ENCODE measurements at regions not wholly inside any gene's neighbourhood (a gene's known extent, or its start where the extent isn't known, plus 50 kb on each side); places are given as distances from the start of the nearest gene placed in this dataset.
"Not testable (repeated sequence)": the region's sequence is repeated elsewhere in the genome, so short reads cannot be mapped to it uniquely, and the experiment has no call there.

DNA sequence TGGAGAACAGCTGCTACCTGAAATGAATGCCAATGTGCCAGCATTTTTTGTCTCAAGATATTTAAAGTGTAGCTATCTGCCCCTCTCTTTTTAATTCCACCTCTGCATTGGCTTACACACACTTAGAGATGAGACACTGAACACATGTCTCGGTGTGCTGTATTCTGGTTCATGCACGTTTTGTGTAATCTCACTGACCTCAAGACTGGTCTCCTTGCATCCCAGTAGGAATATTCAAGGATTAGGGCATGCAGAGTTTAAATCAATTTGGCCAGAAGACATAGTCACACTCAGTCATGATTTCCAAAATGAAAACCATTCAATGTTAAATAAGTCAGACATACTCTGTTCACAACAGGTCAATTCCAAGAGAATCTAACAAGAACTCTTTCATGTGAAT lies 561.8 kb upstream of the TUSC1 start:
- no peak for DNase-seq (ENCODE audit: low read depth)

DNA sequence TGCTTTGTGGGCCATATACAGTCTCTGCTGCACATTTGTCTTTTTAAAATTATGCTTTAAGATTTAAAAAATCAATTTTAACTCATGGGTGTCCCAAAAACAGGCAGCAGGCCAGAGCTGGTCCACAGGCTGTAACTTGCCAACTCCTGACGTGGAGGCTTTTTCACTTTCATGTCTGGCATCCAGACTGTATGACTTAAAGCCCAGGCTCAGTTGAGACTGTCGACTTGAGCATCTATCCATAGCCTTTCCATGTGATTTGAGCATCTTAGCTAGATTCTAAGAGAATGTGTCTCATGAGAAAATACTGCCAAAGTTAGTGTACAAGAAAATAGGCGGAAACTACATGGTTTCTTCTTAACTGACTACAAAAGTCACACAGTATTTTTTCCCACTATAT lies 559.0 kb upstream of the TUSC1 start:
- DNase-seq (ENCODE audit: low read depth), result no peak

DNA sequence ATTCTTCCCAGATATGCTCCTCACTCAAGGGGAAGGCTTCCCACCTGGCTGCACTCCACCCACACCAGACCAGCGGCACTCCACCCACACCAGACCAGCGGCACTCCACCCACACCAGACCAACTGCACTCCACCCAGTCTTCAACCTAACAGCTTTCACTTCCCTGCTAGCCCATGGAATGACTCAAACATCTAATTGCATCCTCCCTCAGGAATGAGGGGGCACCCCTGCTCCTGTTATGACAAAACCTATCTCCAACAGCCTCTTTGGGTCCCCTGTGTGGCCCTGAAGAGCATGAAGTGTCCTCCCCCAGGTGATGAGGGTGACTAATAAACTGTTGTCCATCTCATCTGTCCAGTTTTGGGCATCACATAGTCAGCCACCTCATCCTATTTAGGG lies 556.6 kb upstream of the TUSC1 start:
- no peak for DNase-seq (ENCODE audit: low read depth)

DNA sequence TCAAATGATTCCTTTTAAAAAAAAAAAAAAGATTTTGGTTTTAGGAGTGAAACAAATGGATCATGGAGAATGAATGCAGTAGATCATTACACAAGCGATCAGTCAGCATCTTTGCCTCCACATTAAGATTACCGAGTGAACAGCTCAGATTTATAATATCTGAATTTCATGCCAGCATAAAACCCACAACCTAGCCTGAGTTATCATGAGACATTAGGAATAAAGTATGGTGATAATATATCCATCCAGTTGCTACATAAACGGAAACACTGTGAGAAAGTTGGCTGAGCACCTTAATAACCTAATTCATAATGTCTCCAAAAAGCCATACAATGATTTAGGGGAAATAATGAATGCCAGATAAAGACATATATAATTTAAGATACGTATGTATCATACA lies 553.1 kb upstream of the TUSC1 start:
- no peak for DNase-seq (ENCODE audit: low read depth)

DNA sequence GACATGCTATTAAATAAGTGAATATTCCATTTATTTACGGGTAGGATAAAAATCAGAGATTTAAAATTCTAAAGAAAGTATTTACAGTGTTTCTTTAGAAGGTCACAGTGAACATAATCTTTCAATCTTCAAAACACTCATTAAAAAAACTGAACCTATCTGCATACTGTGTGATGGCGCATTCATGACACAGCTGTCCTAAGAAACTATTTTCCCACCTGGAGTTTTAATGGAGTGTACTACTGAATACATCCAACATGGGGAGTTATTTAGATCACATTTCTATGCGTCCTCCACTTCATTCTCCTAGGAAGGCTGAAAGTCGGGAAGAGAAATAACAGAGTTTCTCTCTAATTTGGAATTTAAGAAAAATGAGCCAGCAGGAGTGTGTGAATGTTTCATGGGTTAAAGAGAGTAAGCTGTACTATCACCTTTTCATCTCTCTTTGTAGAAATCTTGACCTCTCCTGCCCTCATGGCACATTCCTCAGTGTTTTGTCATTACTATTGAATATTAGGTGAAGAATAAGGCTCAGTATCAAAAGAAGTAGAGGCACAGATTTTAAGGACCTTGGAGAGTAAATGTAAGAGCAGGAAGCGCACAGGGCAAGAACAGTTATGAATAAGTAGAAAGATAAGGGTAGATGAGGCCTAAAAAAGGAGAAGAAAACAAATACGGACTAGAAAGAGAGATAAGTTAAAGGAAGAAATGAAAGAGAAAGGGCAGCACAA lies 551.2 kb upstream of the TUSC1 start:
- DNase-seq (ENCODE audit: low read depth), result no peak

DNA sequence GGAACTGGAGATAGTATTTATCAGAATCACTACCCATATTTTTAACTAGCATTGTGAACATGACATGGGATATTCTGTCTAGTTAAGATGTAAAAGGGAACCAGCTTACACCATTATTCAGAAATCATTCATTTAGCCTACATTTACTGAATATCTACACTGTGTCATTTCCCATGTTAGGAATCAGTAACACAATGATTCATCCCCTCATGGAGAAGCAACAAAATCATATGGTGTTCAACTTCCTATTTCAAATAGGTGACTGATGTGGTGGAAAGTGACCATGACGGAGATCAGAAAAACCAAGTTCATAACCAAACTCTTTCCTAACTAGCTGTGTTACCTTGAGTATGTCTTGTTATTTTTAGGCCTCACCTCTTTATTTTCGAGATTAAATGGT lies 550.0 kb upstream of the TUSC1 start:
- DNase-seq (ENCODE audit: low read depth), result no peak

DNA sequence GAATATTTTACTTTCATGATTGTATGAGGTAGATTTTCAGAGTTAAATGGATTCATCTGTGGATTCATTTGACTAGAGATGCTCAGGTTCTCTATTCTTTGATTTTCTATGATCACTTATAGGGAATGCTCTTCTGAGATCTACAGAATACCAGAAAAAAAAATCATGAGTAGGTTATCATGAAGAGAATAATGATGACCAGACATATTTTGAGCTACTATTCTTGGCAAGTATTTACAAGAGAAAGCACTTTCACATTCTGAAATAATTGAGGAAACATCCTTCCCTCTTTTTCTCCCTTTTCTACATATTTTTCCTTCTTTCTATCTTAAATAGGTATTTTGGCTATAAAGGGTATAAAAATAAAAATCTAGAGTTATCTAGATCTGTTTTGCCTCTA lies 543.0 kb upstream of the TUSC1 start:
- no peak for DNase-seq (ENCODE audit: low read depth)

DNA sequence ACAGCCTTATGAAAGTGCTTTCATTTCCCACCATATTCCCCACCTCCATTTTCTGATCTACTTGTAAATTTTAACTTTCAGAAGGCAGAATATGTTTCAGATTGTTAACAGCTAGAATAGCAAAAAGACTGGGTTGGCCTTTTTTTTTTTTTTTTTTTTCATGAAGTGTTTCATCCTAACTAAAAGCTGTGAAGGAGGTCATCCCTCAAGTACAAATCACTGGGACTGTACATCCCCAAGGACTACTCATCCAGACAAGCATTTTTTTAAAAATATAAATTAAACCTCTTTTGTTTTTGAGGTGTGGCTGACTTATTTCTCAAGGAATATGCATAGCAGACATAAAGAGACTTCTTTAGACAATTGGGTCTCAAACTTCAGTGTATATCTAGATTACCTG lies 542.1 kb upstream of the TUSC1 start:
- DNase-seq (ENCODE audit: low read depth), result no peak

DNA sequence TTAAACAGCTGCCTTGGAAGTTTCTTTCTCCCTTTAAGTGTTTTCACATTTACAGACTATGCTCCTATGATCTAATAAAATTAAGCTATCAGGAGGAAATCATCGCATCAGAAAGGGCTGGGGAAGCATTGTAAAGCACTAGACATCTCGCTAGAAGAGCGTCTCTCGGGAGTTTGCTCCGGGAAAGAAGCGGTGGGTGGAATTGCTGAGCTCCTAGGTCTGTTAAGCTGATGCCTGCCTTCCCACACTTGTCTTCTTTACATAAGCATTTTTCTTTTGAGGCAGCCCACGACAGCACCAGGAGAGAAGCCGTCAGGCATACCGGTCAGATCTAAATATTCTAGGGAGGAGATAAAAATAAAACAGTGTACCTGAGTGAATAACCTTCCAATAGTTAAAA lies 541.7 kb upstream of the TUSC1 start:
- no peak for DNase-seq (ENCODE audit: low read depth)

DNA sequence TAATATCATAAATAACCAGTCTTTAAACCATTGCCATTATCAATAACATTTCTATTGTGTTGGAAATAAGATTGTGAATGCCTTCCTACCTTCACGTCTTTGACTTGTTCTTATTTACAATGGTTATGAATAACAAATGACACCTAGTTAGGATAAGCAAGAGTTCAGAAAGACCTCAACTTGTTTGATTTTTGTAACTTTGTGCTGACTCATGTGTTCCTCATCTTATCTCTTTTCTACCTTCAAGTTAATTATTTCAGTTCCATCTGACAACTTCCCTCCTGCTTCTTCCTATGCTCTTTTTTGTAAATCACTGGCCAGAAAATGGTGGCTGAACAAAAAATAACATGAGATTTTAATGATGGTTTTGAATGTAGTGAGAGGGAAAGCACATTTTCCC lies 538.5 kb upstream of the TUSC1 start:
- DNase-seq (ENCODE audit: low read depth), result no peak

DNA sequence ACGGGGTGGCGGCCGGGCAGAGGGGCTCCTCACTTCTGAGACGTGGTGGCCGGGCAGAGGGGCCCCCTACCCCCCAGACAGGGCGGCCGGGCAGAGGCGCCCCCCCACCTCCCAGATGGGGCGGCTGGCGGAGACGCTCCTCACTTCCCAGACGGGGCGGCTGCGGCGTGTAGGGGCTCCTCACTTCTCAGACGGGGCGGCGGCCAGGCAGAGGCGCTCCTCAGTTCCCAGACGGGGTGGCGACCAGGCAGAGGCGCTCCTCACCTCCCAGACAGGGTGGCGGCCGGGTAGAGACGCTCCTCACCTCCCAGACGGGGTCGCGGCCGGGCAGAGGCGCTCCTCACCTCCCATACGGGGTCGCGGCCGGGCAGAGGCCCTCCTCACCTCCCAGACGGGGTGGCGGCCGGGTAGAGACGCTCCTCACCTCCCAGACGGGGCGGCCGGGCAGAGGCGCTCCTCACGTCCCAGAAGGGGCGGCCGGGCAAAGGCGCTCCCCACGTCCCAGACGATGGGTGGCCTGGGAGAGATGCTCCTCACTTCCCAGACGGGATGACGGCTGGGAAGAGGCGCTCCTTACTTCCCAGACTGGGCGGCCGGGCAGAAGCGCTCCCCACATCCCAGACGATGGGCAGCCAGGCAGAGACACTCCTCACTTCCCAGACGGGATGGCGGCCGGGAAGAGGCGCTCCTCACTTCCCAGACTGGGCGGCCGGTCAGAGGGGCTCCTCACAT lies 536.6 kb upstream of the TUSC1 start:
- not testable (repeated sequence) for DNase-seq (ENCODE audit: low read depth)

DNA sequence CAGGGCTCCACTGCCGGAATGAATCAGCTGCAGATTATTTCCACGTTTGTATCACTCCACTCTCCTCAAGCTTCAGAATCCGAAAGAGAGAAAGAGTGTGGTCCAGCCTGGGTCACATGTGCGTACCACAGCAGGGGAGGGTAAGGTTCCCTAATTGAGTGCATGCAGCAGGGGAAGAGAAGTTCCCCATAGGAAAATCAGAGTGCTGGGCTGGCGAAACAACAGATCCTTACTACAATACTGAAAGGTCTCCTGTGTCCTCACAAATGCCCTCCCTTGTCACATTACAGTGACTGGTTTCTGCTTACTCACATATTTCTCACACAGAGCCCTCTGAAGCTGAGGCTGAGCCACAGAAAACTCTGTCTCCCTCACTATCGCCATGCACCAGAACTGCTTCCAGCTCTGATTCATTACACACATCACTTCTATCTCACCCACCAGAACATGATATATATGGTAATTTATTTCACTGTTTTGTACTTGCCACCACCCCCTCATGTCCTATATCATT lies 532.2 kb upstream of the TUSC1 start:
- no peak for DNase-seq (ENCODE audit: low read depth)

DNA sequence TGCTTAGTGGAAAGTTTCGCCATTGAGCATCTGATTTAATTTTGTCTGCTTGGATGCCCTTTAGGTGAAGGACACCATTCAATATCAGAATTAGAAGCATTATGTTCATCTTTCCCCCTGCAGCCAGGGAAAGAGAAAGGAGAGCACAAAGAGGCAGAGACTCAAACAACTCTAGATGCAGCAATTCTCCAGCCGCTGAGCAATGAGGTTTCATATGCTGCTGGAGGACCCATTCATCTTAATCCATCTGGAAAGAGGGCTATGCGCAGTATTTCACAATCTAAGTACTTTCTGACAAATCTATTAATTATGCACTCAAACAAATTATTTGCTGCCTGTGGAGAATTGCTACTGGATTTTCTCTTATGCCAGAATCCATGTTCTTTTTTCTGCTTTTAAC lies 527.0 kb upstream of the TUSC1 start:
- no peak for DNase-seq (ENCODE audit: low read depth)

DNA sequence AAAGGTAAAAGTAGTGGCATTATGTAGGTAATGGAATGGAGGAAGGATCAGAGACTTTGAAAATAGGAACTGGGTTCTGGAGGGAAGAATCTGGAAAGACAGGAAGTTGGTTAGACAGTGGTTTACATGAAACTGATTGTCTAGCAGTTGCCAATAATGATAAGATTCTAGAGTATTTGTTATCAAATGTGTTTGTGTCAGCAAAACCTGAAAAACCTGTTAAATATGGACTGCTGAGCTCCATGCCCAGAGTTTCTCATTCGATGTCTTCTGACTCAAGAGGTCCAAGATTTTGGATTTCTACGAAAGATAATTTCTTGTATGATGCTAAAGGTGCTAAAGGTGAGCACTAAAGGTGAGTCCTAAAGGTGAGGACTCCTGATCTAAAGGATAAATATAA lies 515.0 kb upstream of the TUSC1 start:
- DNase-seq (ENCODE audit: low read depth), result no peak

DNA sequence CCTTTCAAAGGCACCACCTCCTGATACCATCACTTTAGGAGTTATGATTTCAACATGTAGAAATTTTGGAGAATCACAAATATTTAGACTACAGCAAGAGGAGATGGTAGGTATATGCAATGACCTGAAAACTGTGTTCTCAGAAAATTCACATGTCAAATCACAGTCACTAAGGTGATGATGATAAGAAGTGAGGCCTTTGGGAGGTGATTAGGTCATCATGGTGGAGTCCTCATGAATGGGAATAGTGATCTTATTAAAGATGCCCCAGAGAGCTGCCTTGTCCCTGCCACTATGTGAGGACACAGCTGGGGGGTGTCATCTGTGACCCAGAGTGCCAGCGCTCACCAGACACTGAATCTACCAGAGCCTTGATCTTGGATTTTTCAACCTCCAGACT lies 513.5 kb upstream of the TUSC1 start:
- no peak for DNase-seq (ENCODE audit: low read depth)

DNA sequence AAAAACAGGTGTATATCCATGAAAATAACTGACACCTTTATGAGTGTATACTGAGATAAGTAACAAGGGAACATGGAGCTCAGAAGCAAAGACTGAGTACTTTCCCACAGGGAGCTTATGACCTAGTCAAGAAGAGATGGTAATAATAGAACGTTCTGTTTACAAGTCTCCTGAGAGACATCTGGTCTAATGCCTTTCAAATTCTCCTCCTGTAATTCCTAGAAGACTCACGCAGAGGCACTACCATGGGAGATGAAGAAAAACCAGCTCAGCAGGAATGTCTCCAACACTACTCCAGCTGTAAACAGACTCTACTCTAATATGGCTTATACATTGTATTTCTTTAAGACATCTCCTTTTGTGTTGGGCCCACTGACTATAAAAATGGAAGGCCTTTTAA lies 503.6 kb upstream of the TUSC1 start:
- no peak for DNase-seq (ENCODE audit: low read depth)

DNA sequence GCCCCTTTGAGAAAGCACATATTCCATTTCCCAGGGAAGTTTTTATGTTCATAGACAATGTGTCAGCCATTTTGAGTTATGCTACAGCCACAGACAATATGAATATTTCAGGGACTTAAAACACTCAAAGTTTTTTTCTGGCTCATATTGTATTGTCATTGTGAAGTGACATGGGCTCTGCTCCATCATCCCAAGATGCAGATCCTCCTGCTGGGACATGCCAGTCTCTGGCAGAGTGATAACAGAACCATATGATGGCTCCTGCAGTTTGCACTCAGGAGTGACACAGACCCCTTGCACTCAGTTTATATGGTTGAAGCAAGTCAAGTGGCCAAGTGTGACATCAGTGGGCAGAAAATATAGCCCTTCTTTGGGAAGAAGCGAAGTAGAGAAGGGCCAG lies 498.4 kb upstream of the TUSC1 start:
- DNase-seq (ENCODE audit: low read depth), result no peak

DNA sequence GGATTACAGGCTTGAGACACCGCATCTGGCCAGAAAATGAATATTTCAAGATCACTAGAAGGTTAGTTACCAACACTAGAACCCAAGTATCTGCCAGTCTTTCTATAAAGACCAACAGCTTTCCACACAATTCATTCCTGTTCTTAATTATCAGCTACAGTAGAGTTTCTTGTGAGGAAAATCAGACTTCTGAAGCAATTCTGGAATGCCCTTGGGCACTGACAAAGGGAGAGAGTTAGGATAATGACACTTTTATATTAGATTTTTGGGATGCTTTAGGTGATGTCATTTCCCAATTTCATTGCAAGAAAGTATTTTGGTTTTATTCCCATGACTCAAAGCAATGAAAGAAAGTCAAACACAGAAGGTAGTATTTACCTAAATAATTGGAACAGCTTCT lies 497.0 kb upstream of the TUSC1 start:
- no peak for DNase-seq (ENCODE audit: low read depth)

DNA sequence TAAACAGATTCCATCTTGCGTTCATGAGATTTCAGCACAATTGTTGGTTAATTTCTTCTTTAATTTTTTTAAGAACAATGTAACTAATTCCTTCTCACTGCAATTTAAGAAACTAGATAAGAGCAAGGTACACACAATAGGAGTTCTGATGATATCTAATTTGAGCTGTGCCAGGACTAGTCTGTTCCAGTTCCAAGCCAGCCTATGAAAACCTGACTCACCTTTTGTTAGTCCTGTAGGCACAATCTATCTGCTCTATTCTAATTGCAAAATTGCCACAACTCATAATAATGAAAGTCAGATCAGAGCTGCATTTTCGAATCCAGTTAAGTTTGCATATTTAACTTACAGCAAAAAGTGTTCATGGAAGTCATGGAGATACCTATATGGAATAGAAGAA lies 494.1 kb upstream of the TUSC1 start:
- DNase-seq (ENCODE audit: low read depth), result no peak

DNA sequence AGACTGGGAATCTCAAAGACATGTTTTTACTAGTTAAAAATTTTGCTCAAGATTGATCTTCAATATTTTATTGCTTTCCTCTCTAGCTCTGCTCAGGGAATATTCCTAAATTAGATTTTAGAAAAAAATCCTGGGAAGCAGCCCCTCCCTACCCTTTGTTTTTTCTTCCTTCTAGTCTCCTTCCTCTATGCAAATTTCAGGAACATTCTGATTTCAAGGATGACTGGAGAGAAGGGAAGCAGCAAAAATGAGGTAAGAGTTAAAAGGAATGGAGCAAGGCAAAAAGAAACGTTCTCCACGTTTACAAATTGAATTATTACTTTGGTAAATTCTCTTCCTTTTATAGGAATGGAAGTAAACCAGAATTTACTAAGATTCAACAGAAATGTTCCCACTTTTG lies 493.4 kb upstream of the TUSC1 start:
- no peak for DNase-seq (ENCODE audit: low read depth)

DNA sequence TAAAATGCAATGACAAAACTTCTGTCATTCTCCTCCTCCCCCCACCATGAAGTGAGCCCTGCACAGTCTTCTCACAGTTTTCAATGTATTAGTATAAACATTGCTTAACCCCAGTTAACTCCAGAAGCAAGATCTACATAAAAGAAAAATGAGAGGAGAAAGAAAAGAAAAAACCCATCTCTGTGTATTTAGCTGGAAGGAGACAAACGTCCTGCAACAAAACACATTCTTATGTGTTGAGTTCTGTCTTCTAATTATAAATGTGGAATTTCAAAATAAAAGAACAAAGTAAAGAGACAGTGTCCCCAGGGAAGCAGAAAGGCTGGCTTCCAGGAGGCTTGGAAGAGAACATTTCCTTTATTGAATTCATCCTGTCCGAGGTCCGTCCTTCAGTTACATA lies 491.9 kb upstream of the TUSC1 start:
- DNase-seq (ENCODE audit: low read depth), result no peak

DNA sequence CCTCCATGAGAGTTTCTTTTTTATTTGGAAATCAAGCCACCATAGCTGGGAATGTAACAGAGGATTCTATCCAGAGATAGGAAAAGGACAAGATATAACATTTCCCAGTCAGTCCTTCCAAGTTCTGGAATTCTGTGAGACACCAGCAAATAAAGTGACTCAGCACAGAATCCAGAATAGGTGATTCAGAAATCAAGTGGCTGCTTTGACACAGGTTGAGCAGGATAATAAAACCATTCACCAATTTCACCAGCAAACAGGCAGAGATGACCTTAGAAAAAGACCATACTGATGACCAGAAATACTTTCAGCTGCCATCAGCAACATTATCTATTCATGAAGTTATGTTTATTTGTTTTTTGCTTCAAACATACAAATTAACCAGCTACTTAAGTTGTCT lies 491.5 kb upstream of the TUSC1 start:
- DNase-seq (ENCODE audit: low read depth), result no peak

DNA sequence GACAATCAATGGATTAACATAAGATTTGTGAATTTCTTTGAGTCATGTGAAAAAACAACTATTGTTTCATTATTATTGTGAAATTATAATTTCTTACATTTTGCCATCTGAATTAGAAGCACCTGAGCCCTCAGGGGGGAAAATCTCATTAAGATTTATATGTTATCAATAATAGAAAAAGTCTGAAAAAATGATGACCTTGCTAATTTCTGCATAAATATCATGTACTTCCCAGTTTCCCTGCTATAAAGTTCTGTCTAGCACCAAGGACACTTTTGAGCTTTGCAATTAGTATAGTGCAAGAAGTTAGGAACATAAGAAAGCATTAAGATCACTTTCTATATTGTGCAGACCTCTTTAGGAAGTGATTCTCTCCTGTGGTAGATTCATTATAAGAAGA lies 488.3 kb upstream of the TUSC1 start:
- no peak for DNase-seq (ENCODE audit: low read depth)

DNA sequence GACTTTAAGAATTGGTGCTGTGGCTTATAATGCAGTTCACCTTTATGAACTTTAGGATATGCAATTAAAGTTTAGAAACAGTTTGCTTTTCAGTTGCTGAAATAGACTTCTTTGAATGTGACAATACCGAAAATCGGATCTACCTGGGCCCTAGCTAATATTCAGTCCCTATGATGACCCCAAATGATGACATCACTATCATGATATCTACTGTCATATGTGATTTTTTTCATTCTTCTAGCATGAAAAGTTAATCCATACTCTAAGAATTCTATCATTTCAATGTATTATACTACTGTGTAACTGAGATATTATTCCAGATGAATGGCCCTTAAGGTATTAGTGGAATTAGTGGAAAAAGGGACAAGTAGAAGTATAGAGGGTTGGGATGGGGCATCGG lies 487.2 kb upstream of the TUSC1 start:
- DNase-seq (ENCODE audit: low read depth), result no peak

Measured in activated T-cell treated with anti-CD3 and anti-CD28 coated beads for 1 hour (primary cell).